ENCODE measurements at regions not wholly inside any gene's neighbourhood (a gene's known extent, or its start where the extent isn't known, plus 50 kb on each side); places are given as distances from the start of the nearest gene placed in this dataset.

DNA sequence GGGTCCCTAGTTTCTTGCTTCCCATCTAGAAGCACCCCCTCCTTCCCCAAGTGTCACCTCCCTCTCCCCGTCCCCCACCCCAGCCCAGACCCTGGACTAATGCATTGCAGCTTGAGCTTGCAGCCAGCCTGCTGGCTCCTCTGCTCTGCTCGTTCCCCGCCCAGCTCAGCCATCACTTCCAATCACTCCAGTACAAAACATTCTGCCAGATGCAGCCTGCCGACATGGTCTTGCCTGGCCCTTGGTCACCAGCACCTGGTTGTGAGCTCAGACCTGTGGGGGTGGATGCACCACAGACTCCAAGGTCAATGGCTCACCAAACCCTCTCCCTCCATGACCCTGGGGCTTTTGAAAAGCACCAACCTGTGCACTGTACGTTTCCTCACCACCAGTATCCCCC, 172.9 kb upstream of the SMIM23 start:
- no peak overlapping the region for H3K4me3 Mint-ChIP-seq
- H3K36me3 Mint-ChIP-seq: no peaks in the 10 kb centered on the region
- no peak overlapping the region for H3K27ac Mint-ChIP-seq
- H3K27me3 Mint-ChIP-seq: peaks cover 6 to 15% of the 10 kb centered on the region in 2 donors
- no peaks in the 10 kb centered on the region for H3K4me1 Mint-ChIP-seq
- DNase-seq: no peak
- no peak for ATAC-seq (replicated peaks)
- H3K9me3 Mint-ChIP-seq: peaks cover 0 to 1% of the 10 kb centered on the region in 2 donors

GRCh38 chr5:171614511-171614910, 171.1 kb upstream of the SMIM23 start:
- Mint-ChIP-seq H3K9me3 (no peaks in the 10 kb centered on the region), H3K4me1 (no peaks in the 10 kb centered on the region), H3K27ac (no peak overlapping the region), H3K36me3 (no peaks in the 10 kb centered on the region), H3K27me3 (peaks cover 6 to 9% of the 10 kb centered on the region in 2 donors), H3K4me3 (no peak overlapping the region)
- DNase-seq: no peak
- no peak for ATAC-seq (replicated peaks)

DNA sequence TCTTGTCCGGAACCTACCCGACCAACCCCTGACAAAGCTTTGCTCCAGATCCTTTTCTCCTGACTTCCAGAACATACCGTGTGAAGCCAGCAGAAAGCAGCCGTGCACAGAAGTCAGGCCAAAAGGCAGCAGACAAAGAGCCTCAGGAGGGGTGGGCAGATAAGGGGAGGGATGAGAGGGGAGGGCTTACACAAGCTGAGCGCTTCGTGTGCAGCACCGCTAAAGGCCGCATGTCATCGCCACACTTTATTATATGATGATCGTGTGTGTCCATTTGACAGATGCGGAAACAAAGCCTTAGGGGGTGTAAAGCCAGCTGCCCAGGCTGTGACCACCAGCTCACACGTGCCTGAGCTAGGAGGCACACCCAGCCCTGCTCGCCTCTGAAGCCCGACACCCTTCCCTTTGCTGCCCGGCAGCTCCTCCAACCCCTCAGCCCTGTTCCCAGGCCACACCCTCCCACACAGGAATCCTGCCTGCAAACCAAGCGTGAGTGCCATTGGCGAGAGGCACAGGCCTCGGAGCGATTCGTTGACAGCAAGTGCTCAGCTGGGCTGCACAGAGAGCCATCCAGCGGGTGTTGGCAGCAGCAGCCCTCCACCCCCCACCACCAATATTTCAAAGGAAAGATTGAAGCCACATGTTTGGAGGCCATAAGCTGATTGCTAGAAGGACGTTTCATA, 170.5 kb upstream of the SMIM23 start:
- Mint-ChIP-seq H3K4me3 (no peak overlapping the region), H3K27ac (no peak overlapping the region), H3K27me3 (peaks cover 6 to 9% of the 10 kb centered on the region in 2 donors), H3K4me1 (no peaks in the 10 kb centered on the region), H3K36me3 (no peaks in the 10 kb centered on the region), H3K9me3 (no peaks in the 10 kb centered on the region)
- ATAC-seq (replicated peaks): no peak
- no peak for DNase-seq

GRCh38 chr5:171615705-171616640, 169.6 kb upstream of the SMIM23 start:
- DNase-seq (no peak), ATAC-seq (replicated peaks) (no peak)
- peaks cover 6 to 9% of the 10 kb centered on the region in 2 donors for H3K27me3 Mint-ChIP-seq
- H3K27ac Mint-ChIP-seq: no peak overlapping the region
- H3K9me3 Mint-ChIP-seq: no peaks in the 10 kb centered on the region
- H3K4me3 Mint-ChIP-seq: no peak overlapping the region
- no peaks in the 10 kb centered on the region for H3K36me3 Mint-ChIP-seq
- H3K4me1 Mint-ChIP-seq: no peaks in the 10 kb centered on the region

GRCh38 chr5:171617266-171617665, 168.4 kb upstream of the SMIM23 start:
- Mint-ChIP-seq H3K36me3 (no peaks in the 10 kb centered on the region), H3K9me3 (no peaks in the 10 kb centered on the region), H3K27ac (no peak overlapping the region), H3K4me1 (no peaks in the 10 kb centered on the region), H3K27me3 (peaks cover 6 to 9% of the 10 kb centered on the region in 2 donors), H3K4me3 (no peak overlapping the region)
- ATAC-seq (replicated peaks): no peak
- no peak for DNase-seq

- peaks cover 6% of the 10 kb centered on the region in 2 donors for H3K27me3 Mint-ChIP-seq
- H3K4me3 Mint-ChIP-seq: no peak overlapping the region
- H3K4me1 Mint-ChIP-seq: no peaks in the 10 kb centered on the region
- no peak for DNase-seq
- no peaks in the 10 kb centered on the region for H3K36me3 Mint-ChIP-seq
- no peaks in the 10 kb centered on the region for H3K9me3 Mint-ChIP-seq
- H3K27ac Mint-ChIP-seq: no peak overlapping the region
- ATAC-seq (replicated peaks): no peak
These were observed 167.6 kb upstream of the SMIM23 start for GRCh38 chr5:171617817-171618591.

- Mint-ChIP-seq H3K4me3 (no peak overlapping the region), H3K27ac (no peak overlapping the region), H3K36me3 (no peaks in the 10 kb centered on the region), H3K9me3 (no peaks in the 10 kb centered on the region), H3K4me1 (no peaks in the 10 kb centered on the region), H3K27me3 (no peaks in the 10 kb centered on the region)
- DNase-seq (no peak), ATAC-seq (replicated peaks) (no peak)
These were observed 166.4 kb upstream of the SMIM23 start for GRCh38 chr5:171619196-171619595.

DNA sequence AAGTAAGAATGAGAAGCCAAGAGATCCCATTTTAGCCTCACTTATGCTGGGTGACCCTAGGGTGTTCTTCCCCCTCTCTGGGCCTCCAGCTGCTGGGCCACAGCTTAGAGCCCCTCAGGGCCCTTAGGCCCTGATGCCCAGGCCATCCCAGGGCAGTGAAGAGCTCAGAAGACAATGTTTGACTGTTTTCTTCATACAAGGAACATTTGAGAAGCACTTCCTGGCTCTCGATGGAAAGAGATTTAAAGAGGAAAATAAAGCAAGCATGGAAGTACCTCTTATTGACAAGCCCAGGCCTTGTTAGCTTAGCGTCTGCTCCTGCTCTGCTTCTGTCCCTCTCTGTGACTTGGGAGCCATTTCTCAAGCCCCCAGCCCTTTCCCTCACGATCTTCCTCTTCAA, 165.9 kb upstream of the SMIM23 start:
- Mint-ChIP-seq H3K4me3 (no peak overlapping the region), H3K36me3 (no peaks in the 10 kb centered on the region), H3K9me3 (no peaks in the 10 kb centered on the region), H3K4me1 (no peaks in the 10 kb centered on the region), H3K27ac (no peak overlapping the region), H3K27me3 (no peaks in the 10 kb centered on the region)
- no peak for ATAC-seq (replicated peaks)
- no peak for DNase-seq

DNA sequence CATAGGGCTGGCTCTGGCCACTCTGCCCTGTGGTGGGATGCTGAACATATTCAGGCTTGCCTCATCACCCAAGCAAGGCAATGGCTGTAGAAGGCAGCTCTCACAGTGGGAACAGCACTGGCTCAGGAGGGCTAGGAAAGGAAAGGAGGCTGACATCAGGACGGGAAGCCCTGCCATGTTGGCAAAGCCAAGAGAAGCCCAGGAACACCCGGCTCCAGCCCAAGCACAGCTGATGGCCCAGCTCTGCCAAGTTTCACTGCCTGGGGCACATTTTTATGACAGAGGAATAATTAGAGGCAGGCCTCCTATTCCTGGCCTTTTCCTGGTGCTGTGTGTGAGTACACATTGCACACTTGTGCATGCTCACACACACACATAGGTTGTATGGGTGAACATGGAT, 163.6 kb upstream of the SMIM23 start:
- H3K27ac Mint-ChIP-seq: no peak overlapping the region
- H3K36me3 Mint-ChIP-seq: no peaks in the 10 kb centered on the region
- no peaks in the 10 kb centered on the region for H3K27me3 Mint-ChIP-seq
- no peaks in the 10 kb centered on the region for H3K9me3 Mint-ChIP-seq
- no peaks in the 10 kb centered on the region for H3K4me1 Mint-ChIP-seq
- DNase-seq (no peak), ATAC-seq (replicated peaks) (no peak)
- no peak overlapping the region for H3K4me3 Mint-ChIP-seq

- DNase-seq (no peak), ATAC-seq (replicated peaks) (no peak)
- Mint-ChIP-seq H3K4me1 (no peaks in the 10 kb centered on the region), H3K27ac (no peak overlapping the region), H3K27me3 (peaks cover 1% of the 10 kb centered on the region in 2 donors), H3K9me3 (no peaks in the 10 kb centered on the region), H3K36me3 (no peaks in the 10 kb centered on the region), H3K4me3 (no peak overlapping the region)
These were observed 162.5 kb upstream of the SMIM23 start for GRCh38 chr5:171623107-171623506.

DNA sequence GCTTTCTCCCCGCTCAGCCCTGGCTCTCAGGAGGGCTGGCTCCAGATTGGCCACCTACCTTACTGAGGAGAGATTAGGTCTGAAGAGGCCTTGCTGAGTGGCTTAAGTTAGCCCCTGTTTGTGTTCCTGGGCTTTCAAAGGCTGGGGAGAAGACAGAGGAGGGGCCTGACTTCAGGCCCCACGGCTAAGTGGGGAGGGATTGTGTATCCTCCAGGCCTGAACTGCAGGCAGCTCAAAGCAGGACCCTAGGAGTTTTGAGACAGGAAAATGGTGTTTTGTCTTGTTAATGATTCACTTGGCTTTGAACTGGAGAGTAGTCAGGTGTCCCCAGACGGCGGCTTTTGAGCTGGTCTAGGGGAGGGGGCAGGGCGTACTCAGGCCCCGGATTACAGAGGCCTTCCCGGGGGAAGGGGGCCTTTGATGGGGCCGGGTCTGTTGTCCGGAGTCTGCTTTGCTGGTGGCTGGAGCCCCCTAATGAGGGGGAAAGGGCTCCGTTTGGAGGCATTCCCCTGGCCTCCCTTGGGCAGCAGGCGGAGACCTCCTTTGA, 162.0 kb upstream of the SMIM23 start:
- peaks cover 6% of the 10 kb centered on the region in 2 donors for H3K27me3 Mint-ChIP-seq
- DNase-seq (no peak), ATAC-seq (replicated peaks) (no peak)
- H3K36me3 Mint-ChIP-seq: no peaks in the 10 kb centered on the region
- no peaks in the 10 kb centered on the region for H3K4me1 Mint-ChIP-seq
- no peak overlapping the region for H3K4me3 Mint-ChIP-seq
- H3K9me3 Mint-ChIP-seq: no peaks in the 10 kb centered on the region
- H3K27ac Mint-ChIP-seq: no peak overlapping the region

- H3K36me3 Mint-ChIP-seq: no peaks in the 10 kb centered on the region
- DNase-seq: no peak
- no peaks in the 10 kb centered on the region for H3K9me3 Mint-ChIP-seq
These were observed 161.2 kb upstream of the SMIM23 start for GRCh38 chr5:171624396-171624795.

DNA sequence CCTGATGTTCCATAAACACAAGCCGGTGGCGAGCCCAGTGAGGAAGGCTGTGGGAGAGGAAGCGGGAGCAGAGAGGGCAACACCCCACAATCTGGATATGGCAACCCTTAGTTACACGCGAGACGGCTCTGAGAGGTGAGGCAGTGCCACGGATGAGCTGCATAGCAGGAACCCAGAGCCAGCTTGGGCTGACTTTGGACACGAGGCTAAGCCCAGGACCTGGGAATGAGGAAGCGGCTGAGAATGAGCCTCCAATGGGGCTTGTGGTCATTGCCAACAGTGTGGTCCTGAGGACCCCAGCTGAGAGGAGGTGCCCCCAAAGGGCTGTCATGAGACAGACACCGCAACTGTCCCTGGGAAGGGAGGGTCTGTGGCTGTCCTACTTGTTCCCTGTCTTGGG, 160.0 kb upstream of the SMIM23 start:
- no peak for DNase-seq
- peaks cover 20 to 24% of the 10 kb centered on the region in 2 donors for H3K27me3 Mint-ChIP-seq
- H3K27ac Mint-ChIP-seq: no peak overlapping the region
- peaks cover 3 to 15% of the 10 kb centered on the region in 2 donors for H3K4me1 Mint-ChIP-seq
- H3K4me3 Mint-ChIP-seq: no peak overlapping the region
- ATAC-seq (replicated peaks): no peak
- H3K36me3 Mint-ChIP-seq: no peaks in the 10 kb centered on the region
- no peaks in the 10 kb centered on the region for H3K9me3 Mint-ChIP-seq

More at GRCh38 chr5:171624396-171624795, 161.2 kb upstream of the SMIM23 start:
- Mint-ChIP-seq H3K27me3 (peaks cover 14% of the 10 kb centered on the region in 2 donors), H3K27ac (no peak overlapping the region), H3K4me1 (peaks cover 2 to 5% of the 10 kb centered on the region in 2 donors), H3K4me3 (no peak overlapping the region)
- ATAC-seq (replicated peaks): no peak

- no peaks in the 10 kb centered on the region for H3K9me3 Mint-ChIP-seq
- ATAC-seq (replicated peaks): no peak
- H3K4me1 Mint-ChIP-seq: peaks cover 3 to 15% of the 10 kb centered on the region in 2 donors
- H3K4me3 Mint-ChIP-seq: no peak overlapping the region
- no peaks in the 10 kb centered on the region for H3K36me3 Mint-ChIP-seq
- DNase-seq: no peak
- no peak overlapping the region for H3K27ac Mint-ChIP-seq
- peaks cover 29 to 31% of the 10 kb centered on the region in 2 donors for H3K27me3 Mint-ChIP-seq
These were observed 157.5 kb upstream of the SMIM23 start for GRCh38 chr5:171627936-171628632.

Measured in stimulated activated naive B cell treated with anti-CD40 and anti-IgM and Interleukin-4, amounts not matched to agents 10 μg/mL and 1 μg/mL and 100 μg/mL, for 72 hours (primary cell).